ENCODE measurements at regions not wholly inside any gene's neighbourhood (a gene's known extent, or its start where the extent isn't known, plus 50 kb on each side); places are given as distances from the start of the nearest gene placed in this dataset.

- DNase-seq, result no peak
These were observed 362.3 kb upstream of the CBLB start for GRCh38 chr3:106231086-106231485.

GRCh38 chr3:106232956-106233355, 364.1 kb upstream of the CBLB start:
- DNase-seq, result no peak

- no peak for DNase-seq
These were observed 370.4 kb upstream of the CBLB start for GRCh38 chr3:106239195-106239697.

DNA sequence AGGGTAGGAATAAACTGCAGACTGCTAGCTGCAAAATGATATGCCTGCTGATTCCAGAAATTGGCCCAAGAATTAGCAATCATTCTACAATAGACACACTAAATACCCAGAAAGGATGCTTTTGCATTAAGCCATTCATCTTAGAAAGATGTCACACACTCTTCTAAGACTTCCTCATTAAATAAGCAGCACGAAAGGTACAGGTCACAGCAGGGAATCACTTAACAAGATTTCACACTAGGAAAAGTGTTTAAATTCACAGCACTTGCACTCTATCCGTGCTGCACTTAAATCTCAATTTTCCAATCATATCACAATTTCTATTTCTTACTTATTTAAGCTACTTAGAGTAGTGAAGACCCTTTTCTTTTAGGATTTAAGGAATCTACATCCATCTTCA, 372.8 kb upstream of the CBLB start:
- no peak for DNase-seq

DNA sequence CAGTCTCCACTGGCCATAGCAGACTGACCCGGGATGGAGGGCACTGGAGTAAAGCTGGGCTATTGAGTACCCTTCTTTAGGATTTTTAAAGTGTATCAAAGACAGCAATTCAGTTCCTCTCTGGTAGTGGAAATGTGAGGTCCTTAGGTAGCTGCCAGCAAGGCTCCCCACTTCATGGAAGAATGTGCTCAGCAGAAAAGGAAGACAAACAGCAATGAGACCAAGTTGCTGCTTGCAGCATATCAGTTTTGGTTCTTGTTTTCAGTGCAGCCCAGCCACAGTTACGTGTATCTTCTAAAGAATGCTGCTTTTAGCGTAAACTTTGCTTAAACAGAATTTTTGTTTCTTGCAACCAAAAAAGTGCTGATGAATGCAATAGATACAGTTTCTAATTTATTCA, 374.0 kb upstream of the CBLB start:
- no peak for DNase-seq

DNA sequence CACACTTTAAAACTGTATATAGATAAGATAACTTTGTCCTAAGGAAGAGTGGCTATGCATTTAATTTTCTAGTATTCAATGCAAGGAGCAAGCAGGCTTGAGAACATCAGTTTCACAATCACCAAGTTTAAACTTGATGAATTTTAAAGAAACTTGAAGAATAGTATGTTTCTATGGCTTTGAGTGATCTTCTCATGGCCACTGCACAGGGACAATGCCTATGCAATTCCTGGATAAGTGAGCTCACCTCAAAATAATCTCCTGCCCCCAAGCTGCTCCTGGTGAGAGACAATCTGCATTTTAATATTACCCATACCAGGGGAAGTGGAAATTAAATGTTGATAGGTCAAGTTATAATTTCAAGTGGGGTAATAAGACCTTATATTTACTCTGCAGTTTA, 376.6 kb upstream of the CBLB start:
- DNase-seq, result no peak

- no peak for DNase-seq
These were observed 379.3 kb upstream of the CBLB start for GRCh38 chr3:106247902-106248684.

GRCh38 chr3:106249159-106249558, 380.3 kb upstream of the CBLB start:
- no peak for DNase-seq

- no peak for DNase-seq
These were observed 381.2 kb upstream of the CBLB start for GRCh38 chr3:106249981-106250380.

DNA sequence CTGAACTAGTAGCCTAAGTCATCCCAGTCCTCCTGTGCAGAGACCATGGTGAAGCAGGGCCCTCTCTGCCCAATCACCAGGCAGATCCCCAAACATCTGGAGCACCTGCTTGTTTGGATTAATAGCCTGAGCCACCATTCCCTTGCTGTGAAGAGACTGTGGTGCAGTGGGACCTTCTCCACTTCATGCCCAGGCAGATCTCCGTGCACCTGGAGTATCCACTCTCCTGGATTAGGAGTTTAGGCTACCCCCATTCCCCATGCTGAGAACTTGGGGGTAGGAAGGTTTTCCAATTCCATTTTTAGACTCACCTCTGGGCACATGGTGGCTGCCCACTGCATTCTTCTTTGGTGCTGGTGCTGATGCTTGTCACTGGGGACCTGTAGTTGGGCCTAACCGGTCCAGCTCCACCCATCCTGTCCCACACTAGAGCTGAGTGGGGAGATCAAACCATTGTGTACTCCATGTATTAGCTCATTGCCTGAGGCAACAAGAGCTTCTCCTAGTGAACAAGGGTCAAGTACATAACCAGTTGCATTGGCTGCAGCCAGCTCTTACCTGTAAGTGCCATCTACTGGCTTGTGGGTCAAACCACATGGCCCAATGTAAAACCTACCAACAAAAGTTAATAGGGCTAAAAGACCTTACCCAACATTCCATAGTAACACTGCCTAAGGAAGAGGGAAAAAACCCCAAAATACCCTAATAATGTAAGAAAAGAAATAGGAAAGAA, 382.5 kb upstream of the CBLB start:
- DNase-seq, result no peak

- no peak for DNase-seq
These were observed 387.0 kb upstream of the CBLB start for GRCh38 chr3:106255870-106256248.

DNA sequence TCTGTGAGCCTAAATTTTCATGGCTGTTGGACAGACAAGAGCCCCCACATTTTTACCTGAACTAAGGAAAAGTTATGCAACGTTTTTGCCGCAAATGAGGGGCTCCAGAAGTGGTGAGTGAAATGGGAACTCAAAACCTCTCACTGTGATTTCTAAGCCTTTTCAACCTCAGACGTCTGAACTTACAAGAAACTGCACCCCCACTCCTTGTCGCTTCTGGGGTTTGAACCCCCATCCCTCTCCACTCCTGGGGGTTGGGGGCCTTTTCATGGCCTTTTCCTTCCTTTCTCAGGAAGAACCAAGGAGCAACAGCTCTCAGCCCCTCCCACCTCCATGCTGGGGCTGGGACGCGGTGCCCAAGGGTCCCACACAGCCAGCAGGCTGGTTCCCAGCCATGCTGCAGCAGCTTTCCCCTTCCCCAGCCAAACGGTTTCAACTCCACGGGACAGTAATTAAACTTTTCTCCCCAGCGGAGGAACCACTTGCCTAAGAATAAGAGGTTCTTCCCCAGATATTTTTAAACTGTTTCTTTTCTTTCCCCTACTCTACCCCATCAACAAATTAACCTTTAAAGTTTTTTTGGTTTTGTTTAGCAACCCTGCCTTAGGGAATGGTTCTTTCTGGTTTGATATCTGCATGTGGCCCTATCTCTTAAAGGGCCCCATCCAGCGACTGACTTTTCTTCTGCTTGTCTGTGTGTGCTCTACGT, 387.6 kb upstream of the CBLB start:
- DNase-seq, result no peak

GRCh38 chr3:106257172-106257571, 388.4 kb upstream of the CBLB start:
- no peak for DNase-seq

DNA sequence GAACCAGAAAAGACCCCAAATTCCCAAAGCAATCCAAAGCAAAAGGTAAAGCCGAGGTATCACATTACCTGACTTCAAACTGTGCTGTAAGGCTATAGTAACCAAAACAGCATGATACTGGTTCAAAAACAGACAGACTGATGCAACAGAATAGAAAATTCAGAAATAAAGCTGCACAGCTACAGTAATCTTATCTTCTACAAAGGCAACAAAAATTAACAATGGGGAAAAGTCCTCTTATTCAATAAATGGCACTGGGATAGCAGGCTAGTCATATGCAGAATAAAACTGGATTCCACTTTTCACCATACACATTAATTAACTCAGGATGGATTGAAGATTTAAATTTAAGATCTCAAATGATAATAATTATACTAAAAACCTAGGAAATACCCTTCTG, 392.6 kb upstream of the CBLB start:
- DNase-seq, result no peak

- DNase-seq, result no peak
These were observed 393.3 kb upstream of the CBLB start for GRCh38 chr3:106261915-106262683.

GRCh38 chr3:106263011-106263410, 394.2 kb upstream of the CBLB start:
- DNase-seq, result no peak

DNA sequence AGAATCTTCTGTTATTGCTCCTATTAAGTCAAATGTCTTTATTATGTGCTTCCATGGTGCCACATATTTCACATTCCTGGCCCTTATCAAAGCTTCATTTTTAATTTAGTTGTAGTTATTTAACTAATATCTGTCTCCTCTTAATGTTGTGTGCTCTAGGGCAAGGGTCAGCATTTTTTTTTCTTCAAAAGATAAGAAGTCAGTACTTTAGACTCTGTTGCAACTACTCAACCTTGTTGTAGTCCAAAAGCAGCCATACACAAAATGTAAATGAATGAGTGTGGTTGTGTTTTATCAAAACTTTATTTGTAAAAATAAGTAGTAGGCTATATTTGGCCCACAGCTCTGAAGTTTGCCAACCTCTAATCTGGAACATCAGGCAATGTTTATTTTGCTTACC, 394.7 kb upstream of the CBLB start:
- DNase-seq, result no peak

- DNase-seq, result no peak
These were observed 396.9 kb upstream of the CBLB start for GRCh38 chr3:106265704-106266103.

GRCh38 chr3:106268696-106269095, 399.9 kb upstream of the CBLB start:
- DNase-seq, result no peak

- DNase-seq, result no peak
These were observed 403.5 kb upstream of the CBLB start for GRCh38 chr3:106272302-106272701.

DNA sequence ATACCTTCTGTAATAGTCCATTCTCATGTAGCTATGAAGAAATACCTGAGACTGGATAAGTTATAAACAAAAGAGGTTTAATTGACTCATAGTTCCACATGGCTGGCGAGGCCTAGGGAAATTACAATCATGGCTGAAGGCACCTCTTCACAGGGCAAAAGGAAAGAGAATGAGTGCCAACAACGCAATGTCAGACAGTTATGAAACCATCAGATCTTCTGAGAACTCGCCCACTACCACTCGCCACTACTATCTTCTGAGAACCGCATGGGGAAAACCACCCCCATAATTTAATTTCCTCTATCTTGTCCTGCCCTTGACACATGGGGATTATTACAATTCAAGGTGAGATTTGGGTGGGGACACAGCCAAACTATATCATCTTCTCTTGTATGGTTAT, 406.8 kb upstream of the CBLB start:
- DNase-seq, result no peak

- DNase-seq, result no peak
These were observed 407.3 kb upstream of the CBLB start for GRCh38 chr3:106276151-106276550.
